Neural cell (in vitro differentiated cells): ENCODE measurements at regions not wholly inside any gene's neighbourhood (a gene's known extent, or its start where the extent isn't known, plus 50 kb on each side); places are given as distances from the start of the nearest gene placed in this dataset.

Experiments
- H2AFZ ChIP-seq: fragments of 200-600, 300-800 bp; sonication (generic), shearing (Covaris generic); 2 replicates; pipeline ENCODE4 v1.6.0; 2014; ENCODE audit warnings: low read depth, mild to moderate bottlenecking, antibody characterized with exemption, low read length, moderate library complexity
- H3F3A ChIP-seq: fragments of 200-600 bp; shearing (Covaris generic); 2 replicates; pipeline ENCODE4 v1.6.1; 2016; ENCODE audit warnings: mild to moderate bottlenecking, moderate library complexity, mixed read lengths, antibody characterized with exemption, low read length; ENCODE audit not compliant: insufficient read depth, poor library complexity, severe bottlenecking
- H3K27ac ChIP-seq: fragments of 200-600, 300-800 bp; sonication (generic), shearing (Covaris generic); 2 replicates; pipeline ENCODE4 v1.5.1; 2014; ENCODE audit warnings: mild to moderate bottlenecking, low read length, moderate library complexity
- H3K27me3 ChIP-seq: fragments of 300-800, 200-600 bp; sonication (generic), shearing (Covaris generic); 2 replicates; pipeline ENCODE4 v1.6.0; 2014; ENCODE audit warnings: mild to moderate bottlenecking, low read depth, low read length, moderate library complexity; ENCODE audit not compliant: insufficient read depth
- H3K36me3 ChIP-seq: fragments of 300-800, 200-600 bp; sonication (generic), shearing (Covaris generic); 2 replicates; pipeline ENCODE4 v1.5.1; 2014; ENCODE audit warnings: mild to moderate bottlenecking, antibody characterized with exemption, low read length, moderate library complexity; ENCODE audit not compliant: insufficient read depth
- H3K4me2 ChIP-seq: fragments of 300-800, 200-600 bp; sonication (generic), shearing (Covaris generic); 2 replicates; pipeline ENCODE4 v1.6.0; 2014; ENCODE audit warnings: mild to moderate bottlenecking, low read length
- H3K4me3 ChIP-seq: fragments of 300-800, 200-600 bp; sonication (generic), shearing (Covaris generic); 2 replicates; pipeline ENCODE4 v1.5.1; 2014; ENCODE audit warnings: mild to moderate bottlenecking, low read length, moderate library complexity
- H3K79me2 ChIP-seq: fragments of 200-600 bp; shearing (Covaris generic); replicated peaks from 2 replicates; pipeline ENCODE4 v1.6.0; 2014; ENCODE audit warnings: mild to moderate bottlenecking, low read length, moderate library complexity; ENCODE audit not compliant: insufficient read depth
- H3K9ac ChIP-seq: fragments of 300-800, 200-600 bp; sonication (generic), shearing (Covaris generic); 2 replicates; pipeline ENCODE4 v1.6.1; 2016; ENCODE audit warnings: mild to moderate bottlenecking, low read length, mixed read lengths
- H3K9me2 ChIP-seq: fragments of 200-600 bp; shearing (Covaris generic); 2 replicates; pipeline ENCODE4 v1.6.1; 2016; ENCODE audit warnings: mild to moderate bottlenecking, low read length, mixed read lengths; ENCODE audit not compliant: insufficient read depth
- H3K9me3 ChIP-seq: fragments of 200-600, 300-800 bp; sonication (generic), shearing (Covaris generic); 2 replicates; pipeline ENCODE4 v1.6.1; 2016; ENCODE audit warnings: mild to moderate bottlenecking, mixed run types, low read length, moderate library complexity, mixed read lengths
- H4K20me1 ChIP-seq: fragments of 200-600 bp; shearing (Covaris generic); 2 replicates; pipeline ENCODE4 v1.6.1; 2016; ENCODE audit warnings: mild to moderate bottlenecking, mixed run types; ENCODE audit not compliant: insufficient read depth
- CTCF ChIP-seq: fragments of 450-650 bp; IDR thresholded peaks from 2 replicates; pipeline ENCODE4 v1.5.1; 2014; ENCODE audit warnings: antibody characterized with exemption, mild to moderate bottlenecking, moderate library complexity; ENCODE audit not compliant: poor library complexity, severe bottlenecking
- EP300 ChIP-seq: fragments of 450-650 bp; conservative IDR thresholded peaks from 2 replicates; pipeline ENCODE4 v1.6.1; 2014; ENCODE audit warnings: antibody characterized with exemption, mild to moderate bottlenecking, moderate library complexity; ENCODE audit not compliant: poor library complexity, severe bottlenecking
- EZH2 ChIP-seq: fragments of 200-600, 300-800 bp; shearing (Covaris generic), sonication (generic); IDR thresholded peaks from 2 replicates; pipeline ENCODE4 v1.6.1; 2014; ENCODE audit warnings: antibody characterized with exemption, low read length, borderline replicate concordance, mild to moderate bottlenecking; ENCODE audit not compliant: insufficient read depth, poor library complexity, severe bottlenecking
- MXI1 ChIP-seq: fragments of 450-650 bp; conservative IDR thresholded peaks from 2 replicates; pipeline ENCODE4 v1.6.1; 2014; ENCODE audit warnings: antibody characterized with exemption, mild to moderate bottlenecking; ENCODE audit not compliant: poor library complexity, severe bottlenecking
- POLR2AphosphoS5 ChIP-seq: IDR thresholded peaks from 2 replicates; pipeline ENCODE4 v1.6.1; 2012
- RAD21 ChIP-seq: fragments of 450-650 bp; conservative IDR thresholded peaks from 2 replicates; pipeline ENCODE4 v1.6.1; 2014; ENCODE audit warnings: antibody characterized with exemption, mild to moderate bottlenecking, moderate library complexity
- REST ChIP-seq: IDR thresholded peaks from 2 replicates; pipeline ENCODE4 v1.6.1; 2012; ENCODE audit warnings: borderline replicate concordance
- SMC3 ChIP-seq: fragments of 450-650 bp; conservative IDR thresholded peaks from 2 replicates; pipeline ENCODE4 v1.6.1; 2014; ENCODE audit warnings: antibody characterized with exemption, mild to moderate bottlenecking, moderate library complexity; ENCODE audit not compliant: poor library complexity
- TAF1 ChIP-seq: IDR thresholded peaks from 2 replicates; pipeline ENCODE4 v1.6.1; 2012; ENCODE audit warnings: low read depth

GRCh38 chr2:43027097-43027873 lies 199.1 kb downstream of the ZFP36L2 start:
- Histone ChIP-seq H3K4me3 (no peak overlapping the region), H3K79me2 (no peaks in the 10 kb centered on the region), H3K9me2 (no peaks in the 10 kb centered on the region), H3K9me3 (no peaks in the 10 kb centered on the region), H3K36me3 (no peaks in the 10 kb centered on the region), H4K20me1 (no peaks in the 10 kb centered on the region), H3F3A (no peaks in the 10 kb centered on the region), H3K4me2 (no peak overlapping the region), H3K9ac (no peak overlapping the region), H2AFZ (no peak overlapping the region), H3K27ac (no peak overlapping the region), H3K27me3 (no peaks in the 10 kb centered on the region)
- no peak for TF ChIP-seq MXI1
- TF ChIP-seq TAF1: no peak
- no peak for TF ChIP-seq SMC3

- Histone ChIP-seq H4K20me1 (no peaks in the 10 kb centered on the region), H3K4me3 (no peak overlapping the region), H3K4me2 (no peak overlapping the region), H3K79me2 (no peaks in the 10 kb centered on the region), H2AFZ (no peak overlapping the region), H3K27me3 (no peaks in the 10 kb centered on the region), H3K9me3 (no peaks in the 10 kb centered on the region), H3K9me2 (no peaks in the 10 kb centered on the region), H3K9ac (no peak overlapping the region), H3F3A (no peaks in the 10 kb centered on the region), H3K27ac (no peak overlapping the region), H3K36me3 (no peaks in the 10 kb centered on the region)
- TF ChIP-seq POLR2AphosphoS5 (no peak), MXI1 (no peak), TAF1 (no peak), EP300 (no peak), EZH2 (no peak), RAD21 (no peak), SMC3 (no peak), REST (no peak), CTCF (no peak)
These were observed 199.8 kb downstream of the ZFP36L2 start for GRCh38 chr2:43026426-43027096.
